Loucy (cell line): ENCODE measurements at regions not wholly inside any gene's neighbourhood (a gene's known extent, or its start where the extent isn't known, plus 50 kb on each side); places are given as distances from the start of the nearest gene placed in this dataset.

Experiments
- EZH2phosphoT487 ChIP-seq: fragments of 200-600 bp; IDR thresholded peaks from 2 replicates; pipeline ENCODE4 v1.6.1; 2018; ENCODE audit warnings: antibody characterized with exemption, mild to moderate bottlenecking, moderate library complexity, borderline replicate concordance
- TF ChIP-seq, protein P1 (sequence below): fragments of 200-600 bp; sonication (generic); conservative IDR thresholded peaks from 2 replicates; pipeline ENCODE4 v1.5.1; 2014; ENCODE audit warnings: mild to moderate bottlenecking, antibody characterized with exemption, low read length

GRCh38 chr6:144855375-144855774 is 570.2 kb downstream of the UTRN start:
- no peak for TF ChIP-seq EZH2phosphoT487
- TF ChIP-seq, protein P1, sequence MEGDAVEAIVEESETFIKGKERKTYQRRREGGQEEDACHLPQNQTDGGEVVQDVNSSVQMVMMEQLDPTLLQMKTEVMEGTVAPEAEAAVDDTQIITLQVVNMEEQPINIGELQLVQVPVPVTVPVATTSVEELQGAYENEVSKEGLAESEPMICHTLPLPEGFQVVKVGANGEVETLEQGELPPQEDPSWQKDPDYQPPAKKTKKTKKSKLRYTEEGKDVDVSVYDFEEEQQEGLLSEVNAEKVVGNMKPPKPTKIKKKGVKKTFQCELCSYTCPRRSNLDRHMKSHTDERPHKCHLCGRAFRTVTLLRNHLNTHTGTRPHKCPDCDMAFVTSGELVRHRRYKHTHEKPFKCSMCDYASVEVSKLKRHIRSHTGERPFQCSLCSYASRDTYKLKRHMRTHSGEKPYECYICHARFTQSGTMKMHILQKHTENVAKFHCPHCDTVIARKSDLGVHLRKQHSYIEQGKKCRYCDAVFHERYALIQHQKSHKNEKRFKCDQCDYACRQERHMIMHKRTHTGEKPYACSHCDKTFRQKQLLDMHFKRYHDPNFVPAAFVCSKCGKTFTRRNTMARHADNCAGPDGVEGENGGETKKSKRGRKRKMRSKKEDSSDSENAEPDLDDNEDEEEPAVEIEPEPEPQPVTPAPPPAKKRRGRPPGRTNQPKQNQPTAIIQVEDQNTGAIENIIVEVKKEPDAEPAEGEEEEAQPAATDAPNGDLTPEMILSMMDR, result no peak
